ENCODE measurements at regions not wholly inside any gene's neighbourhood (a gene's known extent, or its start where the extent isn't known, plus 50 kb on each side); places are given as distances from the start of the nearest gene placed in this dataset.

DNA sequence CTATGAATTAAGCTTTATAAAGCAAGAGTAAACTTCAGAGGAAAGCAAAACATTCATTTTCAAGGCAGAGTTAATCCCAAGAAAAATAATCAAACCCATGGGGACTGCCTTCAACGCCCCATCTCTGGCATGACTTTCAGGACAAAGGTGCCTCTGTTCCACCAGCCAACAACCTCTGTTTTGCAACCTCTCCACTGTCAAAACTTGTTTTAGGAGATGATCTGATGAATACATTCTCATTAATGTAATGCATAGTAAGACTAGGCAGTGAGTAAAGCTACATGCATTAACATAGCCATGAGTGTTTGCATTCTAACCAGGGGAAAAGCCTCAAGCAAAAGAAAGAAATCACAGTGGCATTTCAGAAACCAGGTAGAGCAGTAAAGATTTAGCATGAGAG is 357.0 kb downstream of the FBXO15 start:
- DNase-seq (ENCODE audit: low spot score): no peak

DNA sequence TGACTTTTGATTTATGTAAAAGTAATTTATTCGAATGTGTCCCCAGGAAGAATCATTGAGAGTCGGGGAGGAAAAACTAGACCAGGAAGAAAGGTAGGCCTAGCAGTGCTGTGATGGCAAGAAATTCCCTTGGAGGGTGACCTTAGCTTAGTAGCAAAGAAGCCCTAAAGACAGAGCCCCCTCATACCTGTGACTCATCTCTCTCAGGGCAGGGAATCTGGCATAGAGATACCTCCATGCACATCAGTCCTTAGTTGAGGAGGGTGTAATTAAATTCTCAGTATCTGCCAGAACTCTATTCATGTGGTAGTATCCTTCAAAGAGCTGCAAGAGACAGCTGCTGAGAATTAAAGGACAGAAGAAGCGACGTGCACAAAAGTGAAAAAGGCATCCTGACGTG is 360.3 kb downstream of the FBXO15 start:
- no peak for DNase-seq (ENCODE audit: low spot score)

DNA sequence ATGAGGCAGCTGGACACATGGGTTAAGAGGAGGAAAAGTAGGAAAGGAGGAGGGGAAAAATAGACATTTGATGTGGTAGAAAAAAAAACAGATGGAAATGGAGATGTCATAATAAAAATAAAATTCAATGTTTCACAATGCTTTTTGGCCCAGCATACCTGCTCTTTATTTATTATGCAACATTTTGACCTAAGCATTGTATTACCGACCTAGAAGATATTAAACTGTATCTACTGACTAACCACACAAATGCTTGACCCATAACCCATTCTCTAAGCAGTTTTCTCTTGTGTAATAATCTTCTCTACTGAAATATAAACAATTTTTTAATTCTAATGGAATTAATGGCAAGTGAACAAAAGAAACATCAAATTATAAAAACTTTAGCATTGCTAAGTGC is 362.3 kb downstream of the FBXO15 start:
- no peak for DNase-seq (ENCODE audit: low spot score)

DNA sequence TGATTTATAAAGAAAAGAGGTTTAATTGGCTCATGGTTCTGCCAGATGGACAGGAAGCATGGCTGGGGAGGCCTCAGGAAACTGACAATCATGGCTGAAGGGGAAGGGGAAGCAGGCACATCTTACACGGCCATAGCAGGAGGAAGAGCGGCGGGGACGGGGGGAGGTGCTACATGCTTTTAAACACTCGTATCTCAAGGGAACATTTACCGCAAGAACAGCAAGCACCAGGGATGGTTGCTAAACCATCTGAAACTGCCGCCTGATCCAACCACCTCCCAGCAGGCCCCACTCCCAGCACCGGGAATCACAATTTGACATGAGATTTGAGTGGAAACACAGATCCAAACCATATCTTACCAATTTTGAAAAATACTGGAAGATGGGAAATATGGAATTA is 362.8 kb downstream of the FBXO15 start:
- DNase-seq (ENCODE audit: low spot score): no peak

DNA sequence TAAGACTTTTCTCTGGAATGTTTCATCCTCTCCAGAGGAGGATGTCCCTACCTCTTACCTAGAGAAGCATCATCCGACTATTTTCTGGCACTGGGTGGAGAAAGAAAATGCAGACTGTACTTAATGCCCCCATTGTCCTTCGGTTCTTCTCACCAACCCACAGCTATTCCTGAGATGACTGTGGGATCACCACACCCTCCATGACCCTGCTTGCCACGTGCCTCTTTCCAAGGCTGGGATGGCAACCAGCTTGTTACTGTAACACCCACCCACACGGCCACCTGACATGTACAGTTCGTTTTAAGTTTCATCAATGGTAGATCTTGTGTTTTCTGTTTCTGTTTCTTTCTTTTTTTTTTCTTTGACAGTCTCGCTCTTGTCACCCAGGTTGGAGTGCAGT is 365.2 kb downstream of the FBXO15 start:
- no peak for DNase-seq (ENCODE audit: low spot score)

DNA sequence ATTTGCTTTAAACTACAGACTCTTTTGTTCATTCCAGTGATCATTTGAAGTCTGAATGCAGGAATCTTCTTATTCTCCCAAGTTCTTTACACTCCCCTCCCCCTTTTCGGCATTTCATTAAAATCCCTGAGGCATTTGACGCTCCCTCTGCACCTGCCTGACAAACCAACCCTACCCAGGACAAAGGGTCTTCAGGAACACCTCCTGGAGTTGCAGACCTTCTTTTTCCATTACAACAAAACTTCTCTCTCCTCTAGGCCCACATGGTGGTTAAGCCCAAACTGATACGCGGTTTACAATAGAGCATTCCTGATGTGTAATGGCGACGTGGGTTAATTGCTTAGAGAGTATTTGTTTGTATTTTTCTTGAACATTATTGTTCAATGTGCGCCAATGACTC is 367.4 kb downstream of the FBXO15 start:
- DNase-seq (ENCODE audit: low spot score): no peak

DNA sequence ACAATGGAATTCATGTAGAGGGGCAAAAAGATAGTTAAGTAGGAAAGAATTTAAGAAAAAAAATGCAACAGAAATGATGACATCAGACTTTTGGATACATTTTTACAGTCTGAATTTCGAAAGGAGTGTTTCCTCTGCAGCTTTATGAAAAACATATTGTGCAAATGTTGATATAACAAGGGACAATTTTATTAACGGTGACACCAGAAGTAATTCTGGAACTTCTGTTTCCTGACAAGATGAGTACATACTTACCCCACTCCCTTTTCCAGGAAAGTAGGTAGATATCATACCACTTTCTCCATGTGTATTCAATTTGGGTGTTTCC is 369.6 kb downstream of the FBXO15 start:
- DNase-seq (ENCODE audit: low spot score): no peak

DNA sequence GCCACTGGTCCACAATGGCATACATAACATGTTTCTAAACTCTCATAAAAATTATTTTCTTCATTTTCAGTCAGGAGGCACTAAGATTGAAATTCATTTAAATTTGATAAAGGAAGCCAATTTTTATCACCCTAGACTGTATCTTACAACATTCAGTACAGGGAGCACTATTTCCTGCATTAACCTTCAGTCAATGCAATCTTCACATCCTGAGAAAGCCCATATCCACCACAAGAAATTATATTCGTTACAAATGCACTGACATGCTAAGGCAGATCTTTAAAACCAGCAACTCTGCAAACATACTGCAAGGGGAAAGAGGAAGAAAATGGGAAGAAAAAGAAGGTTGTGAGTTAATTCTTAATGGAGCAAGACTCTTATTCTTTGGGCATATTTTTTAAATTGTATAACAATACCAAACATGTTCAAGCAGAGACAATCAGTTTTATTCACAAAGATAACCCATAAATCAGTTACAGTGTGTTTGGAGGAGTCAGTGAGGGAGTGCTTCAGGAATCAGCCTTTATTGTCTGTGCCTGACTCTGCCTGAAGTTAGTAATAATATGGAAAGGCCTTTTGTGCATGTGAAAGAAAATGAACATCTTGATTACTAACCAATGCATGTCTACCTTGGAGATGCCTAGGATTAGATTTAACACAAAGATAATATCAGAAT is 370.1 kb downstream of the FBXO15 start:
- DNase-seq (ENCODE audit: low spot score): no peak

DNA sequence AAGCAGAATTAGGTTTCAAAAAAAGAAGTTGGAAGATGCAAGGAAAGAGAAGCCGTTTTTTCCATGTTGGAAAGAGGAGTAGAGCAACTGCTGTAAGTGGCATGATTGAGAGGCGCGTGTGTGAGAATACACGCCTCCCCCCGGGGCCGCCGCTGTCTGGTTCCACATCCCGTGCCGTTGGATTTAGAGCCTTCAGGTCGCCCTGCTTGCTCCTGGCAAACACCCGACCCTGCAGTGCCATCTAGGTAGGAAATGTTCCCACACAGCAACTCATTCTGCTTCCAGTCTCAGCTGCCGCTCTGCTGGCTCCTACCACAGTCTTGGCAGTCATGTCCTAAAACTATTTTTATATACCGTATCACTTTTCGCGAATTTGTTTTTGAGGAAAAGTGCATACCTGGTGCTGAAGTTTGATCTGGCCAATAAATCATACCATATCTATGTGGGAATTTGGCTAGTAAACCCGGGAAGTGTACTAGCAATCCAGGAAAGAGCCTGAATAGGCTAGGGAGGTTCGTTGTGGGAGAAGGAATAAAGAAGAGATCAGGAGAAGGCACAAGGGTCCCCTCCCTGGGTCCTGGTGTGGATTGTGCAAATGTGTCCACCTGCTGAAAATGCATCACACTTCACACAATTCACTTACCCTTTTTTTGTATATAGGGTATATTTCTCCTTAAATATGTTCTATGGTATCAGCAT is 372.7 kb downstream of the FBXO15 start:
- DNase-seq (ENCODE audit: low spot score): no peak

DNA sequence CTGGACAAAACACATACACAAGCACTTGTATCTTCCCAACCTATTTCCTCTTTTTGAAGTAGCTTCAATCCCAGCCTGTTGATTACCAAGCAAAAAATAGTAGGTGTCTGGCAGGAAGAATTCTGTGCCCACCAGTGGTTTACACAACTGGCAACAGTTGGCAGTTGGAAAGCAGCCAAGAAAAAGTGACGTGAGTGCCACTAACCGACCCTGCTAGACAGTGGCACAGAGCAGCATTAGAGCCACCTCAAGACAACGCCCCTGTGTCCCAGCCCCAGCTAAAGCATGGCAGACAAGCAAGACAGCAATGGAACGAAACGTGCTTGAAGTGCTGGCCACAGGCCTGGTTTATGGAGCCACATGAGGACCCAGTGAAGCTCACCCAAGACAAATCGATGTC is 379.6 kb downstream of the FBXO15 start:
- DNase-seq (ENCODE audit: low spot score): peak; percentile 5

DNA sequence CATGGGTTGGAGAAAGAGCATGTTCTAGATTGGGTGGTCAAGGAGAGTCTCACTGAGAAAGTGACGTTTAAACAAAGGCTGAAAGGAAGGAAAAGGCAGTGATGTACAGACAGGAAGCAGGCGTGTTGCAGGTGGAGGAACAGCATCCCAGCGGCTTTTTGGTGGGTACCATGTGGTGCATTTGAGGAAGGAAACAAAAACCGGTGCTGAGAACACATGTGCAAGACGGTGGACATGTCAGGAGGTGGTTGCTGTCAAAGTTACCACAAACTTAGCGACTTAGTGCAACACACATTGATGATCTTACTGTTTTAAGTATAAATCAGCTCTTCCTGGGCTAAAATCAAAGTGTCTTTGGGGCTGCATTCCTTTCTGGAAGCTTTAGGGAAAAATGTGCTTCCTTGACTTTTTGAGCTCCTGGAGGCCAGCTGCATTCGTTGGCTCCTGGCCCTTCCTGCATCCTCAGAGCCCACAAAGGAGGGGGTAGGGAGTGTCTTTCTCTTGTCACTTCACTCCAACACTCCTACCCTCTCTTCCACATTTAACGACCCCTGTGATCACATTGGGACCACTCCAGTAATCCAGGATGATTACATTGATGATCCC is 380.6 kb downstream of the FBXO15 start:
- DNase-seq (ENCODE audit: low spot score): no peak

DNA sequence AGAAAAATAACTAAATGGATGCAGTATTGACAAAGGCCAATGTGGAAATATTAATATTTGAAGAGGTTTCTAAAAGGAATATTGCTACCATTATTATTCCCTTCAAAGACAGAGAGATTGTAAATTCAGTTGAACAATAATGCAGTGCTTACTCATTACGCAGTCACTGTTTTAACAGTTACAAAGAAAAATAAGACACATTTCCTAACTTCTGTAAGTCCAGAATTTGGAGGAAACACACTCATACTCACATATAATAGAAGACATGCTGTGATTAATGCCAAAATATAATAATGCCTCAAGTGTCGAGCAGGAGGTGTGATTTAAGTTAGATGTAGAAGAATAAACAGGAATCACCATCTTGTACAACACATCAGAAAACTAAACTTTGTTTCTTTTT is 389.2 kb downstream of the FBXO15 start:
- DNase-seq (ENCODE audit: low spot score): no peak

DNA sequence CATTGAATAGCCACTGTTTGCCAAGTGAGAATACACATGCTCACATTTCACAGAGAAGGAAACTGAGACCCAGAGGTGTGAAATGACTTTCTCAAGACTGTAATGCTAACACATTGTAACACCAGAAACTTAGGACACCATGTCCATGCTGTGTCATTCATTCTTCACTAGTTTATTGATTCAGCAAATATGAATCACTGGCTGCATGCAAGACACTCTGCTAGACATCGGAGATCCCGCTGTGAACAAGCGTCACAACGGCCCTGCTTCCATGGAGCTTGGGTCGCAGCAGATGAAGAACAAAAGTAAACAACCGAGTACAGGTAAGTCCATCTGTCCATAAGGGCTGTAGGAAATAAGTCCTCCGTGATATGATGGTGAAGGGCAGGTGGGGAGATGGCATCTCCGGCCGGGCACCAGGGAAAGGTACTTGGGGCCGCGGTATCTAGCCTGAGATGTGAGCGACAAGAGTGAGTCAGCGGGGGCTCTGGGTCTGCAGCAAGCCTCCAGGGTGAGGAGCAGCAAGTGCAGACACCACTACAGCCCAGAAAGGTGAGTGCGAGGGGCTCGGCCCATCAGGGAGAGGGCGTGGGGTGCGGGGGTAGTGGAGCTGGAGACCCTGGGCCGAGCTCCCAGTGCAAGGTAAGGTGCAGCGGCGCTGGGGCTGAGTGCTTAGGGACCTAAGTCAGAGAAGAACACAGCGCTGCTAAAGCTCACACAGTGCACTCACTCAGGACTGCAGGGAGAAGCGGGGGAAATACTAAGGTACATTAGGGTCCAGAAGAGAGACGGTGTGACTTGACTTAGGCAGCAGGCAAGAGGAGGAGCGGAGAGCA is 391.2 kb downstream of the FBXO15 start:
- DNase-seq (ENCODE audit: low spot score): no peak

DNA sequence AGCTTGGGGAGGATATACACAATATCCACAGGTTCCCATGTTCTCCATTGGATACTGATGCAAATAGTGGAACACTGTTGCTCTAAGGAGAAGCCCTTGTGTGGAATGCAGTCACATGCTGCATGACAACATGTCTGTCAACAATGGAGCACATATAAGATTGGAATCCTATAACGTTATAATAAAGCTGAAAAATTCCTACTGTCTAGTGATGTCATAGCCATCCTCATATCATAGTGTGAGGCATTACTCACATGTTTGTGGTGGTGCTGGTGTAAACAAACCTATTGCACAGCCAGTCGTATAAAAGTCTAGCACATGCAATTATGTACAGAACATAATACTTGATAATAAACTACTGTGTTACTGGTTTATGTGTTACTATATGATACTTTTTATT is 394.7 kb downstream of the FBXO15 start:
- DNase-seq (ENCODE audit: low spot score): peak; percentile 32

DNA sequence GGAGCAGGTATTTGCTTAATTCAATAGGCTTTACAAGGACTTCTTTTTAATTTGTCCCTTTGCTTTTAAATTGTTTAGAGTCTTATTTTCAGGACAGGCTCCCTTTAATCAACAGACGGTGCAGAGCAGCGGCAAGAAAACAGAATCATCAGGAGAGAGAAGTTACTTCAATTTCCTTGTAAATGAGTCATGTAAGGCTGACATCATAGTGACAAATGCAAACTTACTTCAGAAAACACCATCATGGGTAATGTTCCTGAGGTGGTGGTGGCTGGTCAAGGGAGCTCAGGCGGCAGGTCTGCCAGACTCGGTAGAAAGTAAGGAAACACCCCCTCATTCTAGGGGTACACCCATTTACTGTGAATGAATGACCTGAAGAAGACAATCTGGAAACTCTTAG is 395.1 kb downstream of the FBXO15 start:
- peak; percentile 41 for DNase-seq (ENCODE audit: low spot score)

DNA sequence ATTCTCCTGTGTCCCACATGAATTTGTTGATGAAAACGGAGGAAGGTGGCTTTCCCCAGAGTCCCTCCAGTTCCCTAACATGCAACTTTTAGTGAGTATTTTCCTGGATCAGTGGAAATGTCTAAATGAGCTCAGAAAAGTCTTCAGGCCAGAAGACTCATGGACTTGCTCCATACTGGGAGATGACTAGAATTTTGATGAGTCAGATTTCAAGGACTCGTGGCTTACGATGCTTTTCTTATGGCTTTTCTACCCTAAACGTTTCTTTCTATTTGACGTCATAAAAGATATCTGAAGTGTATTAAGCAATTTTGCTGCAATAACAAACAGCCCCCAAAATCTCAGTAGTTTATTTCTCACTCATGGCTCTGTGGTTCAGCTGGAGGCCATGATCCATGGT is 397.6 kb downstream of the FBXO15 start:
- no peak for DNase-seq (ENCODE audit: low spot score)

DNA sequence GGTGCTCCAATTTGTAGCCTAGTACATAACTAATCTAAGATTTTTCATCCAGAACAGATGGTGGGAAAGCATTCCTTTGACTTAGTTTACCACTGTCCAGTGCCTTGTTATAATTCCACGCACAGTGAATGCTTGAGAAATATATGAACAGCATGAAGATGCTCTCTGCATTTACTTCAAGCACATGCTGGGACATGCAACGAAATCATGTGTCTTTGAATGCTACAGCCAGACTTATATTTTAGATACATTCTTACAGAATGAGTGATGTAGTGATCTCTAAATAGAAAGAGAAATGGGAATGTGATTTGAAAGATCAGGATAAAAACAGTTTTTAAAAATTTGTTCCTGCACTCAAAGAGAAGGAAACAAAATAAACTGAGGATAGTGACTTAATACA is 398.3 kb downstream of the FBXO15 start:
- no peak for DNase-seq (ENCODE audit: low spot score)

DNA sequence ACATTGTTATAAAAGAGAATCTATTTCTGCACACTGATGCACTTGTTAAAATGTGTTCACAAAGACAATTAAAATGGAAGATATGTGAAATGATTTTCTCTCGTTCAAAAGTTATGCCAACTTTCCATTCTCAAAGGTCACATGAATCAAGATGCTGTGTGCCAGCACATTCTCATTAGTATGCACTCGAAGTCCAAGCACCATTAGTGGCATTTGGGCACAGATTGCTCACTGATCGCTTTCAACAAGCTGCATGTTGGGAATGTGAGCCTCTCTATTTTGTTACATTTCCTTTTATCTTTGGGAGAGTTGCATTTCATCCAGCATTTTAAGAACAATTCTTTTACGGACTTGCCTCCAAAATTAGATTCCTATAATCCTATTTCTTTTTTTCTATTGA is 398.9 kb downstream of the FBXO15 start:
- no peak for DNase-seq (ENCODE audit: low spot score)

DNA sequence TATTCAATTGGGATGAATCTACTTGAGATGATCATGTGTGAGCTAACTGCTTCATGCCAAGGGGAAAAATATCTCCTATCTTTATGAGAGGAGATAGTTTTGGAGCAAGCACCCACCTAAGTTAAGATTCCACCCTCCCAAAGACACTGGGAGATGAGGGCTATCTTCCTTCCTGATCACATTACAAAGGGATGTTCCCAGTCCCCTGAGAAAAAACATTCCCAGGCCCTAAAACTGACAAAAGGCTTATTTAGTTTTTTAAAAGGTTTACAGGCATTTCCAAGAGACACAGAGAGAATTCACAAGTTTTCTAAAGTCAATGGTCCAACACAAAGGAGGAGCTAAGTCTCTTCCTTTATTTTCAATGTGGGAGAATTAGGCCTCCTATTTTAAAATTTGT is 401.5 kb downstream of the FBXO15 start:
- no peak for DNase-seq (ENCODE audit: low spot score)

DNA sequence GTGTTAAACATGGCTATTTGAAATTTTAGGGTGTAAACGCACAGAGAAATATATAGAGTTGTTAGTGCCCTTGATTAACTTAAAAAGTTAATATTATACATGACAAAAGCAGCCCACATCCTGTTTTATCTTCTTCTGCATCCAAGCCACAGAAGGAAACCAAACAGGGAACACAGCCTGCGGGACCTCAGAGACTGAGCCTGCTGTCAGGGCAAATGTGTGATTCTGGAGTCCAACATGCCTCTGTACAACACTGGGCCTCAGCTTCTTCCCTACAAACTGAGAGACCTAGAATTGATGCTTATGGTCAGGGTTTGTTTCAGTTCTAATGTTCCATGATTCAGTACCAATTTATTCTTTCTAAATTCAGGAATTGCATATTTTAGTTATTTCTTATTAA is 404.7 kb downstream of the FBXO15 start:
- DNase-seq (ENCODE audit: low spot score): no peak

DNA sequence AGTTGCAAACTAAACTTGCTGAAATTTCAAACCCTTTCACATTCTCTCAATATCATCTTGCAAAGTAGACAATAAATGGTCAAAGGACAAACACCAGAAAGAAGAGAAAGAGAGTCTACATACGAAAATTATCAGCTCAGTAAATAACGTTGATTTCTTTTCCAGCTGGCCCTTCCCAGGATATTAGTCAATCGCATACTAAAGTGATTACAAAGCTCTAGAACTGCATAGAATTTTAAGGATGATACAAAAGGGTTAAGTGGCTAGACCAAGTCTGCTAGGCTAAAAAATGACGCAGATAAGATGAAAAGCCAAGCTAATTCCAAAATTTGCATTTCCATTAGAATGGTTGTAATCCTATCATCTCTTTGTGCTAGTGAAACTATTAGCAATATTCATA is 405.7 kb downstream of the FBXO15 start:
- DNase-seq (ENCODE audit: low spot score): no peak

DNA sequence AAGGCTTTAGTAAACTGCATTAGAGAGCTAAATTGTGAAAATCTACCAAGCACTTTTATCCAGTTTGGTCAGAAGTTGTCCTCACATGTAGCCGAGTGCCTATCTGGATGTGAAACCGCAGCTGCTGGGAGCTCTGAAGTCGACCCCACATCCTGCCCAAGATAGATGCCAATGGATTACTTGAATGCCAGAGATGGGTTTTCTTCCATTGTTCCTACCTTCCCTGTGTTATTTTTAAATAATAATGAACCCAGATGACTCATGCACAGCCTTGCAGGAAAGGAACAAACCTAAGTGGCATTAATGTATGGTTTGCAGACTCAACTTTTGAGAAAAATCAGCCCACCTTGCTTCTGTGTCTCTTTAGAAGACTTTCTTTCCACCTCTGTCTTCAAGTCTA is 408.5 kb downstream of the FBXO15 start:
- DNase-seq (ENCODE audit: low spot score): peak; percentile 49

DNA sequence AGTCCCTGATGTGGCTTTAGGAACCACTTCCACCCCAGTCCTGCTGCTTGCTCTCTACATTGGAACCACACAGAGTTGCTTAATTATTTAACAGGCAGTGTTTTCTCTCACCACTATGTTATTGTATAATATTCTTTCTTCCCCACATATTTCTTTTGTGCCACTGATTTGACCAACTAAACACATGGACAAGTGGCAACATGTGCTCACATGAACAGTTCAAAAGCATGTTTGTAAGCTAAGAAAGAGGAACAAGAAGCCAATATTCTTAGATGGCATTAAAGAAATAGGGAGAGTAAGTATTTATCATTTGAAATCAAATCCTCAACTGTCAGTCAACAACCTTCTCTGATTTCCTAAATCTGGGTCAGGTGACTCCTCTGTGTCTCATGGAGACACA is 409.6 kb downstream of the FBXO15 start:
- no peak for DNase-seq (ENCODE audit: low spot score)

Measured in H4 (cell line).